Small intestine (tissue), 7 donors: ENCODE measurements at regions not wholly inside any gene's neighbourhood (a gene's known extent, or its start where the extent isn't known, plus 50 kb on each side); places are given as distances from the start of the nearest gene placed in this dataset.
"Not testable (repeated sequence)": the region's sequence is repeated elsewhere in the genome, so short reads cannot be mapped to it uniquely, and the experiment has no call there.

ENCODE experiments used
- DNase-seq, 2 donors: peaks; one replicate each; pipeline versions ENCODE4 v3.0.0 to v3.0.0-alpha.2; 2013
- FAIRE-seq: peaks from 2 replicates; lab custom pipeline; 2012; peaks lifted over from hg19 to GRCh38; lab: Jason Lieb, UNC
- H3K27ac ChIP-seq, 3 donors: one replicate each; pipeline ENCODE4 v1.5.1; 2013; ENCODE audit warnings: low read length in 2 of 3, mild to moderate bottlenecking in 2 of 3, control low read depth in 1 of 3, inconsistent platforms in 1 of 3, low read depth in 1 of 3, moderate library complexity in 1 of 3
- H3K27me3 ChIP-seq, 3 donors: one replicate each; pipeline ENCODE4 v1.6.1; 2013; ENCODE audit warnings: low read length in 3 of 3, inconsistent platforms in 1 of 3; ENCODE audit not compliant: control insufficient read depth in 3 of 3, insufficient read depth in 3 of 3
- H3K36me3 ChIP-seq, 3 donors: one replicate each; pipeline ENCODE4 v1.6.1; 2013; ENCODE audit warnings: low read length in 3 of 3, inconsistent platforms in 1 of 3, low read depth in 1 of 3, mild to moderate bottlenecking in 1 of 3, moderate library complexity in 1 of 3; ENCODE audit not compliant: control insufficient read depth in 3 of 3, insufficient read depth in 2 of 3
- H3K4me1 ChIP-seq, 3 donors: one replicate each; pipeline ENCODE4 v1.6.1; 2013; ENCODE audit warnings: low read length in 2 of 3, inconsistent platforms in 1 of 3, low read depth in 1 of 3, mild to moderate bottlenecking in 1 of 3, moderate library complexity in 1 of 3; ENCODE audit not compliant: control insufficient read depth in 3 of 3, insufficient read depth in 2 of 3
- H3K4me3 ChIP-seq, 3 donors: one replicate each; pipeline ENCODE4 v1.5.1; 2013; ENCODE audit warnings: low read length in 3 of 3, control low read depth in 1 of 3, inconsistent platforms in 1 of 3, low read depth in 1 of 3, mild to moderate bottlenecking in 1 of 3, moderate library complexity in 1 of 3
- H3K9me3 ChIP-seq, 2 donors: one replicate each; pipeline ENCODE4 v1.6.1; 2013; ENCODE audit warnings: low read depth in 1 of 2, low read length in 1 of 2; ENCODE audit not compliant: control insufficient read depth in 2 of 2, insufficient read depth in 1 of 2
- WGBS, 3 donors: extraction: QIAGEN DNeasy Blood & Tissue Kit; methylation state at CpG; one replicate each; pipeline ENCODE4 v1.1.7; 2013; 5-methylcytosine and 5-hydroxymethylcytosine counted together
- donor health status: healthy with polysubstance abuse.
- donor health status: control.
- donor health status: control.
- donor health status: Bipolar disorder and iron deficiency.
- donor health status: healthy.

- Histone ChIP-seq H3K4me3 (no peak overlapping the region), H3K9me3 (peaks cover 0 to 11% of the 10 kb centered on the region in 2 donors), H3K4me1 (no peaks in the 10 kb centered on the region), H3K27me3 (no peaks in the 10 kb centered on the region), H3K27ac (no peak overlapping the region), H3K36me3 (no peaks in the 10 kb centered on the region)
- DNase-seq = no peak
- FAIRE-seq = no peak
- 78 to 84% (median 79%) methylated on average over 8 of the region's 8 CpGs for WGBS, 3 donors
Measured at GRCh38 chr4:152185786-152186550, 349.9 kb downstream of the FBXW7 start.

GRCh38 chr4:152181150-152181549 is 354.7 kb downstream of the FBXW7 start:
- Histone ChIP-seq H3K4me1 (no peaks in the 10 kb centered on the region), H3K4me3 (no peak overlapping the region), H3K36me3 (no peaks in the 10 kb centered on the region), H3K27ac (no peak overlapping the region), H3K27me3 (no peaks in the 10 kb centered on the region), H3K9me3 (peaks cover 0 to 11% of the 10 kb centered on the region in 2 donors)
- 85 to 91% (median 89%) methylated on average over 7 of the region's 7 CpGs for WGBS, 3 donors
- no peak for FAIRE-seq
- no peak for DNase-seq

DNA sequence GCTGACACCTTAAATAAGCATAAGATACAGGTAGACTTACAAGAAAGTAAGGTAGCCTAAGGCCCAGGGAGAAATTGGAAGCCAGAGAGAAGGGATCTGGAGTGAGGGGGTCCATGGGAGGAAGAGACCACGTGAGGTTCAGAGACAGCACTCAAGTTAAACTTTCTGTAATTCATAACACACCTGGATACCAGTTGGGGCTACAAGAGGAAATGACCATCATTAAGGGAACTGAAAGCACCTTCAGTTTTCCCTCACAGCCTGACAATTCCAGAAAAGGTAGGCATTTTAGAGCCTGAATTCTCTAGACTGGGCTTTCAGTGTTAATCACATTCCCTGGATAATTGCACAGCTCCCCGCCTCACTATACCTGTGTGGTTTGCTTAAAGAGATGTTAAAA is 355.5 kb downstream of the FBXW7 start:
- H3K4me1 ChIP-seq = no peaks in the 10 kb centered on the region
- no peak for FAIRE-seq
- no peak for DNase-seq
- H3K27me3 ChIP-seq = no peaks in the 10 kb centered on the region
- WGBS, 3 donors = 69 to 81% (median 72%) methylated on average over 2 of the region's 2 CpGs
- H3K9me3 ChIP-seq = peaks cover 0 to 11% of the 10 kb centered on the region in 2 donors
- no peak overlapping the region for H3K4me3 ChIP-seq
- no peaks in the 10 kb centered on the region for H3K36me3 ChIP-seq
- no peak overlapping the region for H3K27ac ChIP-seq

GRCh38 chr4:152177538-152177937 is 358.4 kb downstream of the FBXW7 start:
- H3K4me1 ChIP-seq = not testable (repeated sequence)

GRCh38 chr4:152176627-152177214 is 359.2 kb downstream of the FBXW7 start:
- Histone ChIP-seq H3K4me3 (no peak overlapping the region), H3K9me3 (no peaks in the 10 kb centered on the region), H3K36me3 (no peaks in the 10 kb centered on the region), H3K4me1 (no peaks in the 10 kb centered on the region), H3K27me3 (peaks cover 0 to 5% (median 0%) of the 10 kb centered on the region in 3 donors), H3K27ac (no peak overlapping the region)
- 62 to 96% (median 71%) methylated on average over 3 of the region's 3 CpGs for WGBS, 3 donors
- FAIRE-seq = no peak
- no peak for DNase-seq

More at GRCh38 chr4:152177538-152177937, 358.4 kb downstream of the FBXW7 start:
- H3K9me3 ChIP-seq, H3K27ac ChIP-seq, FAIRE-seq, H3K4me3 ChIP-seq, H3K36me3 ChIP-seq, DNase-seq, H3K27me3 ChIP-seq: not testable (repeated sequence)

DNA sequence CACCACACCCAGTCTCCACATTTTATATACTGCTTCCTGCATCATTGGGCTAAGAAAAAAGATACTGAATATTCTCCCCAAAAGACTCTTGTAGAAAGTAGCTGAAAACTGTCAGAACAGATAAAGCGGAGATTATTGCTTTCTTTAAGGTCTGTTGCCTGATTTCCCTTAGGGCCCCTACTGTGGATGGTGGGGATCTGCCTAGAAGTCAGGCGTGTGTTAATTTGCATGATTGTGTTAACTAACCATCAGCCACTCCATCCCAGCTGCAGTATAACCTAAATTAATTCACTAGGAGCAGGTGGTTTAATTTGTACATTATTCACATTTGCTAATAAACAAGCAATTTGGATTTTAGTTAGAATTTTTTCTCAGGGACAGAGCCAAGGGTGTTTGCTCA is 360.3 kb downstream of the FBXW7 start:
- 82 to 97% (median 91%) methylated on average over 2 of the region's 2 CpGs for WGBS, 3 donors
- H3K27me3 ChIP-seq = peaks cover 0 to 8% (median 0%) of the 10 kb centered on the region in 3 donors
- H3K27ac ChIP-seq = no peak overlapping the region
- no peak overlapping the region for H3K4me3 ChIP-seq
- FAIRE-seq (no peak), DNase-seq (no peak)
- no peaks in the 10 kb centered on the region for H3K4me1 ChIP-seq
- H3K36me3 ChIP-seq = no peaks in the 10 kb centered on the region
- no peaks in the 10 kb centered on the region for H3K9me3 ChIP-seq

- Histone ChIP-seq H3K9me3 (no peaks in the 10 kb centered on the region), H3K27ac (no peak overlapping the region), H3K27me3 (peaks cover 0 to 8% (median 0%) of the 10 kb centered on the region in 3 donors), H3K4me1 (no peaks in the 10 kb centered on the region), H3K36me3 (no peaks in the 10 kb centered on the region), H3K4me3 (no peak overlapping the region)
- FAIRE-seq = no peak
- DNase-seq = no peak
- WGBS, 3 donors = 75 to 79% (median 76%) methylated on average over 6 of the region's 6 CpGs
Measured at GRCh38 chr4:152172146-152172545, 363.7 kb downstream of the FBXW7 start.

- Histone ChIP-seq H3K9me3 (no peaks in the 10 kb centered on the region), H3K4me3 (no peak overlapping the region), H3K27me3 (peaks cover 0 to 13% (median 3%) of the 10 kb centered on the region in 3 donors), H3K4me1 (no peaks in the 10 kb centered on the region), H3K36me3 (no peaks in the 10 kb centered on the region), H3K27ac (no peak overlapping the region)
- FAIRE-seq (no peak), DNase-seq (no peak)
- WGBS, 3 donors = 70 to 95% (median 87%) methylated on average over 4 of the region's 4 CpGs
Measured at GRCh38 chr4:152171556-152171955, 364.3 kb downstream of the FBXW7 start.
